GM18868 (cell line): ENCODE measurements at regions not wholly inside any gene's neighbourhood (a gene's known extent, or its start where the extent isn't known, plus 50 kb on each side); places are given as distances from the start of the nearest gene placed in this dataset.
"Not testable (repeated sequence)": the region's sequence is repeated elsewhere in the genome, so short reads cannot be mapped to it uniquely, and the experiment has no call there.

Experiments used
- ATAC-seq: cut with Tn5 transposase; IDR thresholded peaks from one replicate; pipeline ENCODE4 v1.9.1; 2021; ENCODE audit warnings: mild to moderate bottlenecking, moderate library complexity; ENCODE audit not compliant: unreplicated experiment

DNA sequence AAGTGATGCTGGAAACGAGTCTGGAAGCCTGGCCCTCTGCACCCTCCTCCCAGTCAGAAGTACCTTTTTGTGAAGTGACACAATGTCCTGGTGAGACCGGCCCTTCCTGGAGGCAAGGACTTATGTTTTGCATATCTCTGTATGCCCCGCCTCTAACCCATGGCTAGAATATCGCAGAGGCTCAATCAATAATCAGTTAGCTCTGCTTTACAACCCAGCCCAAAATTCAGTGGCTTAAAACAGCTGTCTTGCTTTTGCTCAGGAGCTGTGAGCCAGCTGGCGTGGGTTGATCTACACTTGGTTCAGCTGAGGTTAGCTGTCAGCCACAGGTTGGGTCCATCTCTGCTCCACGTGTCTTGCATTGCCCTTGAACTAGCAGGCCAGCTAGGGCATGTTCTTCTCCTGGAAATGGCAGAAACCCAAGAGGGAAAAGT lies 98.8 kb upstream of the METTL14 start:
- ATAC-seq = no peak

DNA sequence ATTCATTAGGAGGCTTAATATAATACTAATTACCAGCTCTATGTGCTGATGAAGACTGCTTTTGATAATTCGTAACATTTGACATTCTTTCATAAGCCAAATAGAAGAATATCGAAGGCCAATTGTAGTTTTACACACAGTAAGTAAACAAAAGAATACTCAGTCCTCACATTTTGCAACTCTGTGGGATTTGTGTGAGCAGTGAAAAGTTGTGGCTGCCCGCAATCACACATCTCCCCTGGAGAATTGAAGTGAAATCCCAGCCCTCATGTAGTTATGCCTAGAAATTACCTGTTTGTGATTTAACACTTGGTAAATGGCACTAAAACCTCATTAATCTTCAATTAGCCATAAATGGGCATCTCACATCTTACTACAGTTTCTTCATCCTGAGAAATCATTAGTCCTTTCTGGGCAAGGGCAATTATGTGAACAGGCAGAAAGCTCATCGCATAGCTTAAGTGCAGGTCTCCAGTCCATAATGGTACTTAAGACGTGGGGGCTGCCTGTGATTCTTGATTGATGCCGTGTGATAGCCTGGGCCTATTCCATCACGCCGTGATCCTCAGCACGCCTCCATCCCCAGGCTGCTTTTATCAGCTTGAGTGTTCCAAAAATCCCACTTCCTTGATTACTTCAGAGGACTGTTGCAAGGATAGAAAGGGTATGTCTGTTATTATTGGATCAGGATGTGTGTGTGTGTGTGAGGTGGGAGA lies 97.9 kb upstream of the METTL14 start:
- no peak for ATAC-seq

DNA sequence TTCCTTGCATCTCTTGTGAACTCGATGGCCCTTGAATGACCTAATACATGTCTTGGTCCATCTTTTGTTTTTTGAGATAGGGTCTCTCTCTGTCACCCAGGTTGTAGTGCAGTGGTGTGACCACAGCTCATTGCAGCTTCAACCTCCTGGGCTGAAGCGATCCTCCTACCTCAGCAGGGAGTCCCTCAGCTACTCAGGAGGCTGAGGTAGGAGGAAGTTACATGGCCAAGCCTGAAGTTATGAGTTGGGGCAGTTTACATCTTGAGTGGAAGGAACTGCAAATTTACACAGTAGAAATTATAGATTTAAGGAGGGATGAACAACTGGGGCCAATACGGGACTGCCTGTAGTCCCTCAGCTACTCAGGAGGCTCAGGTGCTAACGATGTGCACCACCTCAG lies 97.2 kb upstream of the METTL14 start:
- no peak for ATAC-seq

DNA sequence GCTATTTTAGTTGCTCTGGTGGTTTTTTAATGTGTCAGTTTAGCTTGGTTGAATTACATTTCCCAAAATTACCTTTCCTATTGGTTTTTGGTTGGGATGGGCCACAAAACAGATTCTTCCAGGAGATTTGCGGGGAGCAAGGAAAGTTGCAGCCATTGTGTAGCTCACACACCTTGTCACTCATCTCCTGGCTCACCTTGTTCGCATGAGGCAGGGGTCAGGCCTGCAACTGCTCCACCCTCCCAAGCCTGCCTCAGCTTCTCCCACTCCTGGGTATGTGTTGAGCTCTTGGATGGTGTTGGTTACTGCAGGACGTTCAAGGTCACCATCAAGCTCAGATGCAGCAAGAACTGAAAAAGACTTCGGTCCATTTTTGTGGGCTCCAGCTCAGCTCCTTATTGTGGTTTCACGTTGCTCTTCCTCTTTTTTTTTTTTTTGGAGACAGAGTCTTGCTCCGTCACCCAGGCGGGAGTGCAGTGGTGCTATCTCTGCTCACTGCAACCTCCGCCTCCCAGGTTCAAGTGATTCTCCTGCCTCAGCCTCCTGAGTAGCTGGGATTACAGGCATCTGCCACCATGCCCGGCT lies 95.6 kb upstream of the METTL14 start:
- no peak for ATAC-seq

DNA sequence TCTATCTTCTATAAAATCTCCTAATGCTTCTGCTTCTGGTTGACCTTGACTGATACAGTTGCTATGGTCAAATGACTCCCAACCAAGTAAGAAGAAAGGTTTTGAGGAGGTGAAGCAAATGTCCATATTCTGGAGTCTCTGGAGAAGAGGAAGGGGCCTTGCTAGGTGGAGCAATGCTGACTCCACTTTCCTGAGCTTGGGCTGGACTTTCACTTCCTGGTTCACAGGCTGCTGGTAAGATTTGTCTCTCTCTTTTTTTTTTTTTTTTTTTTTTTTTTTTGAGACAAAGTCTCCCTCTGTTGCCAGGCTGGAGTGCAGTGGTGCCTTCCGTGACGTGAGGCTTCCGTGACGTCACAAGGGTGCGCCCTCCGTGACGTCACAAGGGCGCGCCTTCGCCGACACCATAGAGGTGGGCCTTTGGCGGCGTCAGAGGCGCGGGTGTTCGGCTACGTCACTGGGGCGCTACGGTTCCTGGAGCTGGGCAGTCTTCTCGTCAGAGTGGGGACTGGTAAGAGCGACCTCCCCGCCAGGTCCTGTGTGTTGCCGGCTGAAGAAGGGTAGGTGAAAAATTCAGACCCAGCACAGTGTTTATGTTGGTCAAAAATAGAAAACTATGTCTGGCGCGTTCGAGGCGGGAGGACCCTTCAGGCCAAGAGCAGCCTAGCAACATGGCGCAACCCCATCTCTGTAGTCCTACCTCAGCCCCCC lies 93.7 kb upstream of the METTL14 start:
- peak; percentile 96 for ATAC-seq

DNA sequence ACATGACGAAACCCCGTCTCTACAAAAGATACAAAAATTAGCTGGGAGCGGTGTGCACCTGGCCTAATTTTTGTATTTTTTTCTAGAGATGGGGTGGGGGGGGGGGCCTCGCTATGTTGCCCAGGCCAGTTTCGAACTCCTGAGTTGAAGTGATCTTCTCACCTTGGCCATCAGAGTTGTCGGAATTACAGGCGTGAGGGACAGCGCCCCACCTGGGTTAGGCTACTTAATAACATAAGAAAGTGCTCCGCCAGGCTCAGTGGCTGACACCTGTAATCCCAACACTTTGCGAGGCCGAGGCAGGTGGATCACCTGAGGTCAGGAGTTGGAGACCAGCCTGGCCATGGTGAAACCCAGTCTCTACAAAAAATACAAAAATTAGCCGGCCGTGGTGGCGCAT lies 92.9 kb upstream of the METTL14 start:
- ATAC-seq = not testable (repeated sequence)

DNA sequence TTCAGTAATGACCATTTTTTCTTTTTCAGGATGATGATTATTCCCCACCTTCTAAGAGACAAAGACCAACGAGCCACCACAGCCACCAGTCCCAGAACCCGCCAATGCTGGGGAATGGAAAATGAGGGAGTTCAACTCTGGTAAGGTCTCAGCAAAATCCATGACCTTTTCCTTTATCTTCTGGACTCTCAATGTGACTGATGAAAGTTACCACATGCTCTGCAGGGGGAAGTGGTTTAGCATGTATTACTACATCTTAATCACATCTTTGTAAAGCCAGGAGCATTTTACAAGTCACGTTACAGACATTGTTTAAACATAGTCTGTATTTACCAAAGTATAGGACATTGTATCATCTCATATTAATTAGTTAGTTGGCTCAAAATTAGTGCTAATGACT lies 89.3 kb upstream of the METTL14 start:
- not testable (repeated sequence) for ATAC-seq

DNA sequence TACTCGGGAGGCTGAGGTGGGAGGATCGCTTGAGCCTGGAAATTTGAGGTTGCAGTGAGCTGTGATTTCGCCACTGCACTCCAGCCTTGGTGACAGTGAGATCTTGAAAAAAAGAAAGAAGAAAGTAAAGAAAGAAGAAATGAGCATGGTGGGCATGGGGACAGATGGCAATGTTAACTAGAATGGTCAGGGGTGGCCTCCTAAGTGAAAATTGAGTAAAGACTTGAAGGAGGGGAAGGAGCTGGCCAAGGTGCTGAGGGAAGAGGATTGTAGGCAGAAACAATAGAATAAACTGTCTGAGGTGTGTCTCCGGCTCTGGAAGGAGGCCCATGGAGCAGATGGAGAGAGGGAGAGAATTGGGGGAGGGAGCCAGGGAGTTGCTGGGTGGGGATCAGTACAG lies 60.1 kb upstream of the METTL14 start:
- not testable (repeated sequence) for ATAC-seq

DNA sequence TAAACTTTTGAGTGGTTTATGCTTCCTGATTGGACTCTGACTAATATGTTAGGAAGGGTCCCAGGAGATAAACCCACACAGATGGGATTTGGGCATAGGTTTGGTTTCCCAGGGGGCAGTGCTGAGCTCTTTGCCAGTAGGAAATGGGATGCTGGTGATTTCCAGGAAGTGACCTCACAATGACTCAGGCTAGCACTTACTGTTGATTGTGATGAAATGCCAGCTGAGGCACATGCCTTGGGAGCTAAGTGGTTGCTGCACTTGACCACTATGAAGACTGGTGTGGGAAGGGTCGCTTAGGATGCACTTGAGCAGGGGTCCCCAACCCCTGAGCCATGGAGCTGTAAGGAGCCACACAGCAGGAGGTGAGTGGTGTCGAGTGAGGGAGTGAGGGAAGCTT lies 55.5 kb upstream of the METTL14 start:
- not testable (repeated sequence) for ATAC-seq

DNA sequence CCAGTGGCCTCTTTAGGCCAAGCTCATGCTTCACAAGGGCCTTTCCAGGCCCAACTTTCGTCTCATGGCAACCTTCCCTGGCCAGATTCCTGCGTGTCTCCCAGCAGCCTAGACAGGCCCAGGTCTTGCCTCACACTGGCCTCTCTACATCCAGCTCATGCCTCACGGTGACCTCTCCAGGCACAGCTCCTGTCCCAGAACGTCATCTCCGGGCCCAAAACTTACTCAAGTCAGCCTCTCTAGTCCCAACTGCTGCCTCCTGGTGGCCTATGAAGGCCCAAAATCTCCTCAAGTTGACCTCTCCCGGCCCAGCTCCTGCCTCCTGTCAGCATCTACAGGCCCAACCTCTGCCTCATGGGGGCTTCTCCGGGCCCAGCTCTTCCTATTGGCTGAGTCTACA lies 54.3 kb upstream of the METTL14 start:
- not testable (repeated sequence) for ATAC-seq

DNA sequence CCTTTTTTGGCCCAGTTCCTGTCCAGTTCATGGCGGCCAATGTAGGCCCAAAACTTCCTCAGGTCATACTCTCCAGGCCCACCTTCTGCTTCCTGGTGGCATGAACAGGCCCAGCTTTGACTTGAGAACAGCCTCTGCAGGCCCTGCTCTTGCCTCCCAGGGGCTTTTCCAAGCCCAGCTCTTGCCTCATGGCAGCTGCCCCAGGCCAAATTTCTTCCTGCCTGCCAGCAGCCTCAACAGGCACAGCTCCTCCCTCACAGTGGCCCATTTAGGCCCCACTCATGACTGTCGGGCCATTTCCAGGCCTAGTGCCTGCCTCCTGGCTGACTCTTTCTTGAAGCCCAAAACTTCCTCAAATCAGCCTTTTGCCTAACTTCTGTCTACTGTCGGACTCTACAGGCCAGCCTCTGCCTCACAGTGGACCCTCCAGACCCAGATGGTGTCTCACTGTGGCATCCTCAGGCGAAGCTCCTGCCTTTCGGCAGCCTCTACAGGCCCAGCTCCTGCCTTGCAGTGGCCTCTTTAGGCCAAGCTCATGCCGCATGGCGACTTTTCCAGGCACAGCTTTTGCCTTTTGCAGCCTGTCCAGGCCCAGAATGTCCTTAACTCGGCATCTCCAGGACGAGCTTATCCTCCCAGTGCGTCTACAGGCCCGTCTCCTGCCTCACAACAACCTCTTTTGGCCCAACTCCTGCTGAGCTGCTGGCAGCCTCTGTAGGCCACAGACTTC lies 53.7 kb upstream of the METTL14 start:
- not testable (repeated sequence) for ATAC-seq

DNA sequence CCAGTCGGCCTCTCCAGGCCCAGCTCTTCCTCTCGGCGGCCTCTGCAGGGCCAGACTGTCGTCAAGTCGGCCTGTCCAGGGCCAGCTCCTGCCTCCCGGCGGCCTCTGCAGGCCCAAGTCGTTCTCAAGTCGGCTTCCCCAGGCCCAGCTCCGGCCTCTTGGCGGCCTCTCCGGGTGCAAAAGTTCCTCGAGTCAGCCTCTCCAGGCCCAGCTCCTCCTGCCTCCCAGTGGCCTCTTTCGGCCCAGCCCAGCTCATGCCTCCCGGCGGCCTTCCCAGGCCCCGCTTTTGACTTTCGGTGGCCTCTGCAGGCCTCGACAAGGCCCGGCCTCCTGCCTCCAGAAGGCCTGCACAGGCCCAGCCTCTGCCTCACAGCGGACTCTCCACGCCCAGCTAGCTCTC lies 51.7 kb upstream of the METTL14 start:
- not testable (repeated sequence) for ATAC-seq

DNA sequence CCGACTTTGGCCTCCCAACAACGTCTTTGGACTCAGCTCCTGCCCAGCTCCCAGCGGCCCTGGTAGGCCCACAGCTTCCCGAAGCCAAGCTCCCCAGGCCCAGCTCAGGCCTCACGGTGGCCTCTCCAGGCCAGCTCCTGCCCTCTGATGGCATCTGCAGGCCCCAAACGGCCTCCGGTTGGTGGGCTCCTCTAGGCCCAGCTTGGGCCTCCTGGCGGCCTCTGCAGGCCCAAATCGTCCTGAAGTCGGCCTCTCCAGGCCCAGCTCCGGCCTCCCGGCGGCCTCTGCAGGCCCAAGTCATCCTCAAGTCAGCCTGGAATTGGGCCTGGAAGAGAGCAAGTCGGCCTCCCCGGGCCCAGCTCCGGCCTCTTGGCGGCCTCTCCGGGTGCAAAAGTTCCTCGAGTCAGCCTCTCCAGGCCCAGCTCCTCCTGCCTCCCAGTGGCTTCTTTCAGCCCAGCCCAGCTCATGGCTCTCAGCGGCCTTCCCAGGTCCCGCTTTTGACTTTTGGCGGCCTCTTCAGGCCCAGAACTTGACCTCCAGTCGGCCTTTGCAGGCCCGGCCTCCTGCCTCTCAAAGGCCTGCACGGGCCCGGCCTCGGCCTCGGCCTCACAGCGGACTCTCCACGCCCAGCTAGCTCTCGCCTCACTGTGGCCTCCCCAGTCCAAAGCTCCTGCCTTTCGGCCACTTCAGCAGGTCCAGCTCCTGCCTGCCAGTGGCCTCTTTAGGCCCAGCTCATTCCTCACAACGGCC lies 50.9 kb upstream of the METTL14 start:
- not testable (repeated sequence) for ATAC-seq
